H54 (cell line): ENCODE measurements at regions not wholly inside any gene's neighbourhood (a gene's known extent, or its start where the extent isn't known, plus 50 kb on each side); places are given as distances from the start of the nearest gene placed in this dataset.

Source experiments
- DNase-seq: peaks from one replicate; pipeline ENCODE4 v3.0.0; 2011; ENCODE audit warnings: low spot score, mixed read lengths; ENCODE audit not compliant: insufficient read length
- FAIRE-seq: peaks from 3 replicates; lab custom pipeline; 2011; peaks lifted over from hg19 to GRCh38; lab: Jason Lieb, UNC
- POLR2A ChIP-seq: IDR thresholded peaks from 2 replicates; pipeline ENCODE4 v1.6.1; 2011; ENCODE audit warnings: low read depth, mild to moderate bottlenecking, low read length

GRCh38 chr13:26996965-26997752, 174.5 kb downstream of the USP12 start:
- FAIRE-seq (no peak), DNase-seq (no peak)
- TF ChIP-seq POLR2A: no peak

- no peak for TF ChIP-seq POLR2A
- no peak for DNase-seq
- FAIRE-seq: no peak
Measured at GRCh38 chr13:26995159-26995558, 176.5 kb downstream of the USP12 start.

DNA sequence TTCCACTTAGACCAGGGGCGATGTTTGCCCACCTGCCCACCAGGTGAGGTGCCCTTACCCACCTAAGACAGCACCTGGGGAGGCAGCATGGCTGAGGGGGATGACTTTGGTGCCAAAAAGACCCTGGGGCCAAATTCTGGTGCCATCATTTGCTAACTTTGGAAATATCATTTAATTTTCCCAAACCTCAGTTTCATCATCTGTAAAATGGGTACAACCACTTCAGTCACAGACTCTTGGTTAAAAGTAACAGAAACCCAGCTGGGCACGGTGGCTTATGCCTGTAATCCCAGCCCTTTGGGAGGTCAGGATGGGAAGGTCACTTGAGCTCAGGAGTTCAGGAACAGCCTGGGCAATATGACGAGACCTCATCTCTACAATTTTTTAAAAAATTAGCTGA, 177.8 kb downstream of the USP12 start:
- TF ChIP-seq POLR2A: no peak
- FAIRE-seq (no peak), DNase-seq (no peak)

DNA sequence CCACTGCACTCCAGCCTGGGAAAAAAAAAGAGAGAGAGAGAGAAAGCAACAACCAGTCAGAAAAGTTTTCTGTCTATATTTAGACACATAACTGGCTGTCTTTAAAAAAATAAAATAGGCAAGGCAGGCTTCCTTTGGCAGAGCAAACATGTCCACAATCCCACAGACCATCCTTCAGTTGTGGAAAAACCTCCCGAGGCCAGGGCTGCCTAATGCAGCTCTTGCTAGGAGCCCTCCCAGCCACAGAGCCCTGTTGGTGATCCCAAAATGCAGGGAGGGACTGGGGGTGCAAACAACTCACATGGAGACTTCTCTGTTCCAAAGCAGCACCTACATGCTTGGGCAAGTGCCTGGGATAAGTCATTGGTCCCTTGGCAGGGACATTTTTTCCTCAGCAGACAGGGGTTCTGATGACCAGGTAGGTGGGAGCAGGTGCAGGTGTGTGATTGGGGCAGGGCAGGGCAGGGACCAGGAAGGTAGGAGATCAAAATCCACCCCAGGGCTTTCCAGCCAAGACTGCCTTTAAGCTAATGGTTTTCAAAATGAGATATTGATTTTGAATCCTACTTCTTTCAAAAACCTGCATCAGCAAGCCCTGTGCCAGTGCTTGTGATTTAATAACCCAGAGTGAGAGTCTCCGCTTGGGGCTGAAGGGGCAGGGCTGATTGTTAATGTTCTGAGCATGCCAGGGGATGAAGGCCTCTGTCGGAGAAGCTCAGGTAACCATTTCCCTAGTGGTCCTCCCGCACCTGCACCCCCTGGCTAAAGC, 178.5 kb downstream of the USP12 start:
- DNase-seq (no peak), FAIRE-seq (no peak)
- TF ChIP-seq POLR2A: no peak

GRCh38 chr13:26991508-26992181, 180.0 kb downstream of the USP12 start:
- DNase-seq: no peak

GRCh38 chr13:26989957-26990713, 181.5 kb downstream of the USP12 start:
- no peak for FAIRE-seq
- DNase-seq: no peak
- TF ChIP-seq POLR2A: no peak

More at GRCh38 chr13:26991508-26992181, 180.0 kb downstream of the USP12 start:
- no peak for TF ChIP-seq POLR2A
- no peak for FAIRE-seq

DNA sequence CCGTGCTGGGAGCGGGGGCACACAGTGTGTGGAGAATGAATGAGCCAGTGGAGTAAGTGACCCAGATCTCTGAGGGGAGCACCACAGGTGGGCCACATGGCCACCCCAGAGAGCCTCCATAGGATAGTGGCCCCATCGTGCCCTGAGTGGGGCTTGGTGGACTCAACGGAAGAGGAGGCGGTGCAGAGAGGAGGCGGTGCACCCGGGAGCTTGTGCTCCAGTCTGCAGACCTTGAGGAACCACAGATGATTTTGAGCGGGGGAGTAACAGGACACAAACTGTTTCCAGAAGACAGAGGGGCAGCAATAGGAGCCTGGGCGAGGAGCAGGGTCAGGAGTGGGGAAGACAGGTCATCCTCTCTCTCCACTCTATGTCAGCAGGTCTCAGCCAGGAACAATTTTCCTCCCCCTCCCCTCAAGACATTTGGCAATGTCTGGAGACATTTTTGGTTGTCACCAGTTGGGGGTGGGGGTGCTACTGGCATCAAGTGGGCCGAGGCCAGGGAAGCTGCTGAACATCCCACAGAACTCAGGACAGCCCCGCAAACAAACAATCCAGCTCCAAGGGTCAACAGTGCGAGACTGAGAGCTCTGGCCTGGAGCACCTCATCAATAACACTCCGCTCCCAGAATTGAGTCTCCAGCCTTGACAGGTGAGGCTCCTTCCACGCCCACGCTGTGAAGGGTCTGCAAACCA, 182.2 kb downstream of the USP12 start:
- no peak for FAIRE-seq
- TF ChIP-seq POLR2A: no peak
- no peak for DNase-seq

- DNase-seq (no peak), FAIRE-seq (no peak)
- no peak for TF ChIP-seq POLR2A
Measured at GRCh38 chr13:26988059-26988769, 183.4 kb downstream of the USP12 start.

- DNase-seq: no peak
- no peak for TF ChIP-seq POLR2A
Measured at GRCh38 chr13:26987486-26988013, 184.1 kb downstream of the USP12 start.

GRCh38 chr13:26985285-26985878, 186.2 kb downstream of the USP12 start:
- FAIRE-seq: no peak
- DNase-seq: peak; percentile 35
- no peak for TF ChIP-seq POLR2A

More at GRCh38 chr13:26987486-26988013, 184.1 kb downstream of the USP12 start:
- no peak for FAIRE-seq

DNA sequence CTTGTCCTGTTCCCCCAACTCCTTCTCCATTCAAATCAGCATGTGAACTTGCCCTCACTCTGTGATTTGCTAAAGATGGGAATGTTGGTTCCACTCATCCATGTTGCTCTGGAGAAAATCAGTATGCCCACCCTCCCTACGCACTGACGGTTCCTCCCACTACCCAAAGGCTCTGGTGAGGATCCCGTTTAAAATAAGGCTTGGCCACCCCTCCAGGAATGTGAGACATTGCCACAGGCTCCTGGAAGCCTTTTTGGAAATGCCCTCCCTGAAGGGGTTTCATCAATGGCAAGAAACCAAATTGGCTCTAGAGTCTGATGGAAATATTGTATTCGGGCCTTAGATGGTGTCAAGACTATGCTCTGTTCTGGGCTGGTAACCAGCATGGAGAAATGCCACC, 187.3 kb downstream of the USP12 start:
- TF ChIP-seq POLR2A: no peak
- FAIRE-seq (no peak), DNase-seq (no peak)
